Panc1 (cell line): ENCODE measurements at regions not wholly inside any gene's neighbourhood (a gene's known extent, or its start where the extent isn't known, plus 50 kb on each side); places are given as distances from the start of the nearest gene placed in this dataset.

Experiments used
- ATAC-seq: fragments of 200-7000 bp; cut with Tn5 transposase; 2 replicates; pipeline ENCODE4 v1.9.1; 2020; ENCODE audit warnings: mild to moderate bottlenecking, moderate library complexity
- BruUV-seq: library from RNA; stranded (reverse); fragments of 400-500 nt; replicated peaks from 2 replicates; lab custom pipeline; 2021; lab: Mats Ljungman, UMichigan
- CTCF ChIA-PET: fragments of 300-600 bp; sonication (Branson Sonifier 250); formaldehyde crosslinking; loops from one replicate; lab custom pipeline; 2022; ENCODE audit warnings: antibody characterized with exemption; lab: Charles Lee
- POLR2A ChIA-PET: fragments of 300-600 bp; sonication (Branson Sonifier 250); formaldehyde crosslinking; loops from one replicate; lab custom pipeline; 2022; ENCODE audit warnings: antibody characterized with exemption; lab: Charles Lee
- DNase-seq: peaks from one replicate; pipeline ENCODE4 v3.0.0-alpha.2; 2010; ENCODE audit warnings: low read depth, low spot score
- H3K27ac ChIP-seq: 2 replicates; pipeline ENCODE4 v1.5.1; 2011; ENCODE audit warnings: mild to moderate bottlenecking, low read length, inconsistent platforms
- H3K27me3 ChIP-seq: fragments of 200-500 bp; sonication (Bioruptor generic); 2 replicates; pipeline ENCODE4 v1.6.0; 2014; ENCODE audit warnings: low read length, inconsistent platforms; ENCODE audit not compliant: control insufficient read depth, insufficient read depth
- H3K36me3 ChIP-seq: fragments of 200-500 bp; sonication (Bioruptor generic); 2 replicates; pipeline ENCODE4 v1.5.1; 2014; ENCODE audit warnings: inconsistent platforms, mild to moderate bottlenecking, low read length, moderate library complexity; ENCODE audit not compliant: control insufficient read depth, insufficient read depth
- H3K4me1 ChIP-seq: 2 replicates; pipeline ENCODE4 v1.5.1; 2011; ENCODE audit warnings: inconsistent platforms, mild to moderate bottlenecking, low read length, moderate library complexity; ENCODE audit not compliant: control insufficient read depth, insufficient read depth
- H3K4me3 ChIP-seq, 2 experiments: 2 replicates each; pipeline ENCODE4 v1.5.1; 2011 to 2012; ENCODE audit warnings: low read depth in 2 of 2, low read length in 2 of 2, mild to moderate bottlenecking in 2 of 2, inconsistent platforms in 1 of 2, moderate library complexity in 1 of 2
- H3K9me3 ChIP-seq: fragments of 200-500 bp; sonication (Bioruptor generic); 2 replicates; pipeline ENCODE4 v1.5.1; 2014; ENCODE audit warnings: low read depth, mild to moderate bottlenecking, inconsistent platforms, low read length, moderate library complexity; ENCODE audit not compliant: control insufficient read depth, insufficient read depth
- CTCF ChIP-seq: fragments of 450-650 bp; IDR thresholded peaks from 2 replicates; pipeline ENCODE4 v1.5.1; 2017; ENCODE audit warnings: mild to moderate bottlenecking
- POLR2AphosphoS5 ChIP-seq: IDR thresholded peaks from 2 replicates; pipeline ENCODE4 v1.6.1; 2012; ENCODE audit warnings: mild to moderate bottlenecking, low read depth, low read length, moderate library complexity
- SIN3A ChIP-seq: IDR thresholded peaks from 2 replicates; pipeline ENCODE4 v1.6.1; 2012; ENCODE audit warnings: low read depth, mild to moderate bottlenecking, low read length, moderate library complexity, borderline replicate concordance; ENCODE audit not compliant: insufficient read depth
- TCF7L2 ChIP-seq: IDR thresholded peaks from 2 replicates; pipeline ENCODE4 v1.6.1; 2011; ENCODE audit warnings: mild to moderate bottlenecking, low read depth, low read length, inconsistent platforms
- in situ Hi-C: cut with HindIII; loops from 2 replicates; pipeline ENCODE4 v1.10.0; 2016; ENCODE audit warnings: low sequenced_read_pairs, low pct_unique_long_range_greater_than_20kb
- intact Hi-C: fragments of 100-400 bp; cut with micrococcal nuclease; formaldehyde crosslinking; loops from one replicate; pipeline ENCODE4 v1.10.0; 2022; ENCODE audit not compliant: unreplicated experiment
- TF ChIP-seq, protein P1 (sequence below), 2 experiments: IDR thresholded peaks; 2 replicates each; pipeline ENCODE4 v1.6.1; 2011 to 2012; ENCODE audit warnings: low read depth in 2 of 2, control low read depth in 1 of 2, low read length in 1 of 2, mild to moderate bottlenecking in 1 of 2, moderate library complexity in 1 of 2; ENCODE audit not compliant: insufficient read depth in 1 of 2

DNA sequence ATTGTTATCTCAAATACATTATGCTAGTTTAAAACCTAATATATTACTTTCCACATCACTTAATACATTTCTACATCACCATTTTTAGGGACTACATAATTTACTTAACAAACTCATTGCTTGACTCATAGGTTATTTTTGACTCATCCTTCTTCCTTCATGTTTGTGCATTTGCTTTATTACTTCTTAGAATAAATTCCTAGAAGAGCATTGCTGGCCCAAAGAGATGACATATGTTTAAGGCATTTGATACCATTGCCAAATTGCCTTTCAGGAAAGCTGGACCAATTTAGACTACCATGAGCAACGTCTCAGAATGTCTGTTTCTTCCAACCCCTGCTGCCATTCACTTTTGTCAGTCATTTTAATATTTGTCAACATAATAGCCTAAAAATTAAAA is 905.8 kb downstream of the IGSF11 start:
- H3K4me1 ChIP-seq: no peaks in the 10 kb centered on the region
- intact Hi-C loops: no loop called here
- BruUV-seq: no TSS peak
- no peaks in the 10 kb centered on the region for H3K27me3 ChIP-seq
- H3K4me3 ChIP-seq: no peak overlapping the region
- H3K27ac ChIP-seq: no peak overlapping the region
- ChIA-PET CTCF (no interaction called here), POLR2A (no interaction called here)
- DNase-seq (no peak), ATAC-seq (no peak)
- TF ChIP-seq SIN3A (no peak), TCF7L2 (no peak), CTCF (no peak), POLR2AphosphoS5 (no peak)
- TF ChIP-seq, protein P1, sequence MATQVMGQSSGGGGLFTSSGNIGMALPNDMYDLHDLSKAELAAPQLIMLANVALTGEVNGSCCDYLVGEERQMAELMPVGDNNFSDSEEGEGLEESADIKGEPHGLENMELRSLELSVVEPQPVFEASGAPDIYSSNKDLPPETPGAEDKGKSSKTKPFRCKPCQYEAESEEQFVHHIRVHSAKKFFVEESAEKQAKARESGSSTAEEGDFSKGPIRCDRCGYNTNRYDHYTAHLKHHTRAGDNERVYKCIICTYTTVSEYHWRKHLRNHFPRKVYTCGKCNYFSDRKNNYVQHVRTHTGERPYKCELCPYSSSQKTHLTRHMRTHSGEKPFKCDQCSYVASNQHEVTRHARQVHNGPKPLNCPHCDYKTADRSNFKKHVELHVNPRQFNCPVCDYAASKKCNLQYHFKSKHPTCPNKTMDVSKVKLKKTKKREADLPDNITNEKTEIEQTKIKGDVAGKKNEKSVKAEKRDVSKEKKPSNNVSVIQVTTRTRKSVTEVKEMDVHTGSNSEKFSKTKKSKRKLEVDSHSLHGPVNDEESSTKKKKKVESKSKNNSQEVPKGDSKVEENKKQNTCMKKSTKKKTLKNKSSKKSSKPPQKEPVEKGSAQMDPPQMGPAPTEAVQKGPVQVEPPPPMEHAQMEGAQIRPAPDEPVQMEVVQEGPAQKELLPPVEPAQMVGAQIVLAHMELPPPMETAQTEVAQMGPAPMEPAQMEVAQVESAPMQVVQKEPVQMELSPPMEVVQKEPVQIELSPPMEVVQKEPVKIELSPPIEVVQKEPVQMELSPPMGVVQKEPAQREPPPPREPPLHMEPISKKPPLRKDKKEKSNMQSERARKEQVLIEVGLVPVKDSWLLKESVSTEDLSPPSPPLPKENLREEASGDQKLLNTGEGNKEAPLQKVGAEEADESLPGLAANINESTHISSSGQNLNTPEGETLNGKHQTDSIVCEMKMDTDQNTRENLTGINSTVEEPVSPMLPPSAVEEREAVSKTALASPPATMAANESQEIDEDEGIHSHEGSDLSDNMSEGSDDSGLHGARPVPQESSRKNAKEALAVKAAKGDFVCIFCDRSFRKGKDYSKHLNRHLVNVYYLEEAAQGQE (IDR thresholded peaks at IDR 0.05; ENCODE audit: insufficient read depth in 1 of 2, low read depth in 2 of 2, low read length in 1 of 2): no peak
- no peaks in the 10 kb centered on the region for H3K36me3 ChIP-seq
- in situ Hi-C loops: no loop called here
- 0 out of 2 replicates have a peak, but pooled peaks cover under 1% of the 10 kb centered on the region for H3K9me3 ChIP-seq

GRCh38 chr3:118137778-118138177 is 896.9 kb downstream of the IGSF11 start:
- no peak for ATAC-seq
- DNase-seq: no peak
- POLR2A ChIA-PET: no interaction called here

More at GRCh38 chr3:118137778-118138177, 896.9 kb downstream of the IGSF11 start:
- CTCF ChIA-PET: no interaction called here
- Histone ChIP-seq H3K4me1 (no peaks in the 10 kb centered on the region), H3K4me3 (no peak overlapping the region), H3K9me3 (no peaks in the 10 kb centered on the region), H3K27ac (no peak overlapping the region), H3K27me3 (no peaks in the 10 kb centered on the region), H3K36me3 (no peaks in the 10 kb centered on the region)
- no TSS peak for BruUV-seq
- in situ Hi-C loops: no loop called here
- intact Hi-C loops: no loop called here
- no peak for TF ChIP-seq CTCF
- no peak for TF ChIP-seq POLR2AphosphoS5
- TF ChIP-seq, protein P1 (IDR thresholded peaks at IDR 0.05; ENCODE audit: insufficient read depth in 1 of 2, low read depth in 2 of 2, low read length in 1 of 2): no peak
- TF ChIP-seq SIN3A: no peak
